ENCODE measurements at regions not wholly inside any gene's neighbourhood (a gene's known extent, or its start where the extent isn't known, plus 50 kb on each side); places are given as distances from the start of the nearest gene placed in this dataset.

GRCh38 chr11:134749040-134749839, 337.2 kb upstream of the B3GAT1 start:
- no peak for DNase-seq (ENCODE audit: low read depth in 2 of 2)

GRCh38 chr11:134746609-134747008, 334.6 kb upstream of the B3GAT1 start:
- DNase-seq (ENCODE audit: low read depth in 2 of 2): no peak

- no peak for DNase-seq (ENCODE audit: low read depth in 2 of 2)
Measured at GRCh38 chr11:134745456-134745855, 333.4 kb upstream of the B3GAT1 start.

- no peak for DNase-seq (ENCODE audit: low read depth in 2 of 2)
Measured at GRCh38 chr11:134743820-134744195, 331.8 kb upstream of the B3GAT1 start.

GRCh38 chr11:134742956-134743819, 331.1 kb upstream of the B3GAT1 start:
- no peak for DNase-seq (ENCODE audit: low read depth in 2 of 2)

GRCh38 chr11:134742224-134742612, 330.2 kb upstream of the B3GAT1 start:
- DNase-seq (ENCODE audit: low read depth in 2 of 2): no peak

- no peak for DNase-seq (ENCODE audit: low read depth in 2 of 2)
Measured at GRCh38 chr11:134741453-134742223, 329.6 kb upstream of the B3GAT1 start.

- DNase-seq (ENCODE audit: low read depth in 2 of 2): no peak
Measured at GRCh38 chr11:134740590-134741261, 328.7 kb upstream of the B3GAT1 start.

GRCh38 chr11:134739136-134739535, 327.1 kb upstream of the B3GAT1 start:
- no peak for DNase-seq (ENCODE audit: low read depth in 2 of 2)

- DNase-seq (ENCODE audit: low read depth in 2 of 2): no peak
Measured at GRCh38 chr11:134738581-134738980, 326.5 kb upstream of the B3GAT1 start.

- no peak for DNase-seq (ENCODE audit: low read depth in 2 of 2)
Measured at GRCh38 chr11:134737563-134738510, 325.8 kb upstream of the B3GAT1 start.

- DNase-seq (ENCODE audit: low read depth in 2 of 2): no peak
Measured at GRCh38 chr11:134736251-134736947, 324.4 kb upstream of the B3GAT1 start.

- DNase-seq (ENCODE audit: low read depth in 2 of 2): no peak
Measured at GRCh38 chr11:134734894-134735293, 322.9 kb upstream of the B3GAT1 start.

GRCh38 chr11:134734141-134734845, 322.3 kb upstream of the B3GAT1 start:
- no peak for DNase-seq (ENCODE audit: low read depth in 2 of 2)

- no peak for DNase-seq (ENCODE audit: low read depth in 2 of 2)
Measured at GRCh38 chr11:134733646-134734045, 321.6 kb upstream of the B3GAT1 start.

- no peak for DNase-seq (ENCODE audit: low read depth in 2 of 2)
Measured at GRCh38 chr11:134731213-134731961, 319.3 kb upstream of the B3GAT1 start.

- DNase-seq (ENCODE audit: low read depth in 2 of 2): no peak
Measured at GRCh38 chr11:134730561-134731212, 318.6 kb upstream of the B3GAT1 start.

- DNase-seq (ENCODE audit: low read depth in 2 of 2): no peak
Measured at GRCh38 chr11:134730101-134730500, 318.1 kb upstream of the B3GAT1 start.

Measured in activated CD4-positive, alpha-beta T cell treated with anti-CD3 and anti-CD28 coated beads for 24 hours (primary cell).